Neural cell (in vitro differentiated cells): ENCODE measurements at regions not wholly inside any gene's neighbourhood (a gene's known extent, or its start where the extent isn't known, plus 50 kb on each side); places are given as distances from the start of the nearest gene placed in this dataset.

Experiments
- H2AFZ ChIP-seq: fragments of 200-600, 300-800 bp; sonication (generic), shearing (Covaris generic); 2 replicates; pipeline ENCODE4 v1.6.0; 2014; ENCODE audit warnings: low read depth, mild to moderate bottlenecking, antibody characterized with exemption, low read length, moderate library complexity
- H3F3A ChIP-seq: fragments of 200-600 bp; shearing (Covaris generic); 2 replicates; pipeline ENCODE4 v1.6.1; 2016; ENCODE audit warnings: mild to moderate bottlenecking, moderate library complexity, mixed read lengths, antibody characterized with exemption, low read length; ENCODE audit not compliant: insufficient read depth, poor library complexity, severe bottlenecking
- H3K27ac ChIP-seq: fragments of 200-600, 300-800 bp; sonication (generic), shearing (Covaris generic); 2 replicates; pipeline ENCODE4 v1.5.1; 2014; ENCODE audit warnings: mild to moderate bottlenecking, low read length, moderate library complexity
- H3K27me3 ChIP-seq: fragments of 300-800, 200-600 bp; sonication (generic), shearing (Covaris generic); 2 replicates; pipeline ENCODE4 v1.6.0; 2014; ENCODE audit warnings: mild to moderate bottlenecking, low read depth, low read length, moderate library complexity; ENCODE audit not compliant: insufficient read depth
- H3K36me3 ChIP-seq: fragments of 300-800, 200-600 bp; sonication (generic), shearing (Covaris generic); 2 replicates; pipeline ENCODE4 v1.5.1; 2014; ENCODE audit warnings: mild to moderate bottlenecking, antibody characterized with exemption, low read length, moderate library complexity; ENCODE audit not compliant: insufficient read depth
- H3K4me2 ChIP-seq: fragments of 300-800, 200-600 bp; sonication (generic), shearing (Covaris generic); 2 replicates; pipeline ENCODE4 v1.6.0; 2014; ENCODE audit warnings: mild to moderate bottlenecking, low read length
- H3K4me3 ChIP-seq: fragments of 300-800, 200-600 bp; sonication (generic), shearing (Covaris generic); 2 replicates; pipeline ENCODE4 v1.5.1; 2014; ENCODE audit warnings: mild to moderate bottlenecking, low read length, moderate library complexity
- H3K79me2 ChIP-seq: fragments of 200-600 bp; shearing (Covaris generic); replicated peaks from 2 replicates; pipeline ENCODE4 v1.6.0; 2014; ENCODE audit warnings: mild to moderate bottlenecking, low read length, moderate library complexity; ENCODE audit not compliant: insufficient read depth
- H3K9ac ChIP-seq: fragments of 300-800, 200-600 bp; sonication (generic), shearing (Covaris generic); 2 replicates; pipeline ENCODE4 v1.6.1; 2016; ENCODE audit warnings: mild to moderate bottlenecking, low read length, mixed read lengths
- H3K9me2 ChIP-seq: fragments of 200-600 bp; shearing (Covaris generic); 2 replicates; pipeline ENCODE4 v1.6.1; 2016; ENCODE audit warnings: mild to moderate bottlenecking, low read length, mixed read lengths; ENCODE audit not compliant: insufficient read depth
- H3K9me3 ChIP-seq: fragments of 200-600, 300-800 bp; sonication (generic), shearing (Covaris generic); 2 replicates; pipeline ENCODE4 v1.6.1; 2016; ENCODE audit warnings: mild to moderate bottlenecking, mixed run types, low read length, moderate library complexity, mixed read lengths
- H4K20me1 ChIP-seq: fragments of 200-600 bp; shearing (Covaris generic); 2 replicates; pipeline ENCODE4 v1.6.1; 2016; ENCODE audit warnings: mild to moderate bottlenecking, mixed run types; ENCODE audit not compliant: insufficient read depth
- EP300 ChIP-seq: fragments of 450-650 bp; conservative IDR thresholded peaks from 2 replicates; pipeline ENCODE4 v1.6.1; 2014; ENCODE audit warnings: antibody characterized with exemption, mild to moderate bottlenecking, moderate library complexity; ENCODE audit not compliant: poor library complexity, severe bottlenecking
- EZH2 ChIP-seq: fragments of 200-600, 300-800 bp; shearing (Covaris generic), sonication (generic); IDR thresholded peaks from 2 replicates; pipeline ENCODE4 v1.6.1; 2014; ENCODE audit warnings: antibody characterized with exemption, low read length, borderline replicate concordance, mild to moderate bottlenecking; ENCODE audit not compliant: insufficient read depth, poor library complexity, severe bottlenecking
- MXI1 ChIP-seq: fragments of 450-650 bp; conservative IDR thresholded peaks from 2 replicates; pipeline ENCODE4 v1.6.1; 2014; ENCODE audit warnings: antibody characterized with exemption, mild to moderate bottlenecking; ENCODE audit not compliant: poor library complexity, severe bottlenecking
- POLR2AphosphoS5 ChIP-seq: IDR thresholded peaks from 2 replicates; pipeline ENCODE4 v1.6.1; 2012
- RAD21 ChIP-seq: fragments of 450-650 bp; conservative IDR thresholded peaks from 2 replicates; pipeline ENCODE4 v1.6.1; 2014; ENCODE audit warnings: antibody characterized with exemption, mild to moderate bottlenecking, moderate library complexity
- SMC3 ChIP-seq: fragments of 450-650 bp; conservative IDR thresholded peaks from 2 replicates; pipeline ENCODE4 v1.6.1; 2014; ENCODE audit warnings: antibody characterized with exemption, mild to moderate bottlenecking, moderate library complexity; ENCODE audit not compliant: poor library complexity
- TAF1 ChIP-seq: IDR thresholded peaks from 2 replicates; pipeline ENCODE4 v1.6.1; 2012; ENCODE audit warnings: low read depth
- TF ChIP-seq, protein P1 (sequence below): IDR thresholded peaks from 2 replicates; pipeline ENCODE4 v1.6.1; 2012; ENCODE audit warnings: borderline replicate concordance
- TF ChIP-seq, protein P2 (sequence below): fragments of 450-650 bp; IDR thresholded peaks from 2 replicates; pipeline ENCODE4 v1.5.1; 2014; ENCODE audit warnings: antibody characterized with exemption, mild to moderate bottlenecking, moderate library complexity; ENCODE audit not compliant: poor library complexity, severe bottlenecking

DNA sequence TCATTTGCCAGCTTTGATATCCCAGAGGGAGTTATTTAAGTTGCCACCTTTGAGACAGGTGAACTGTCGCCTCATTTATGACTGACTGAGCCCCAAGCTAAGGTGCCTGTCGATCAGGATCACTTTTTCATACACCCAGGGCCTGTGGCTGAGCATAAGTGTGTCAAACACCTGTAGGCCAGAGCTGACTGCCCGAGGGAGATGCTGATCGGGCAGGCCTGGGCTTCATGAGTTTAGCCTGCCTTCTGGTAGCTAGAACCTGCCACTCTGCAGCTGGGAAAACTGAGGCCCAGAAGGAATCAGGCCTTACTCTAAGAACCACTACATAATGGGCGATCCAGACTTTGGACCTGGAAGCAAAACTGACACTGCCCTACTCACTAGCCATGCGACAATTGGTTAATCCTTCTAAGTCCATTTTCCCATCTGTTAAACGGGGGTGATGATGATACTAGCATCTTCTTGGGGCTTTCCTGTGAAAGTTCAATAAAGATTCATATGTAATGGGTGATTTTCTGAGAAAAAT lies 188.7 kb upstream of the GLI2 start:
- no peak overlapping the region for H3K4me2 ChIP-seq
- no peaks in the 10 kb centered on the region for H3K9me2 ChIP-seq
- H3K27me3 ChIP-seq: no peaks in the 10 kb centered on the region
- H4K20me1 ChIP-seq: no peaks in the 10 kb centered on the region
- H3F3A ChIP-seq: no peaks in the 10 kb centered on the region
- no peak overlapping the region for H2AFZ ChIP-seq
- no peak overlapping the region for H3K4me3 ChIP-seq
- H3K27ac ChIP-seq: no peak overlapping the region
- H3K79me2 ChIP-seq: no peaks in the 10 kb centered on the region
- TF ChIP-seq EP300 (no peak), EZH2 (no peak), RAD21 (no peak), MXI1 (no peak), POLR2AphosphoS5 (no peak), TAF1 (no peak), SMC3 (no peak)
- TF ChIP-seq, protein P1, sequence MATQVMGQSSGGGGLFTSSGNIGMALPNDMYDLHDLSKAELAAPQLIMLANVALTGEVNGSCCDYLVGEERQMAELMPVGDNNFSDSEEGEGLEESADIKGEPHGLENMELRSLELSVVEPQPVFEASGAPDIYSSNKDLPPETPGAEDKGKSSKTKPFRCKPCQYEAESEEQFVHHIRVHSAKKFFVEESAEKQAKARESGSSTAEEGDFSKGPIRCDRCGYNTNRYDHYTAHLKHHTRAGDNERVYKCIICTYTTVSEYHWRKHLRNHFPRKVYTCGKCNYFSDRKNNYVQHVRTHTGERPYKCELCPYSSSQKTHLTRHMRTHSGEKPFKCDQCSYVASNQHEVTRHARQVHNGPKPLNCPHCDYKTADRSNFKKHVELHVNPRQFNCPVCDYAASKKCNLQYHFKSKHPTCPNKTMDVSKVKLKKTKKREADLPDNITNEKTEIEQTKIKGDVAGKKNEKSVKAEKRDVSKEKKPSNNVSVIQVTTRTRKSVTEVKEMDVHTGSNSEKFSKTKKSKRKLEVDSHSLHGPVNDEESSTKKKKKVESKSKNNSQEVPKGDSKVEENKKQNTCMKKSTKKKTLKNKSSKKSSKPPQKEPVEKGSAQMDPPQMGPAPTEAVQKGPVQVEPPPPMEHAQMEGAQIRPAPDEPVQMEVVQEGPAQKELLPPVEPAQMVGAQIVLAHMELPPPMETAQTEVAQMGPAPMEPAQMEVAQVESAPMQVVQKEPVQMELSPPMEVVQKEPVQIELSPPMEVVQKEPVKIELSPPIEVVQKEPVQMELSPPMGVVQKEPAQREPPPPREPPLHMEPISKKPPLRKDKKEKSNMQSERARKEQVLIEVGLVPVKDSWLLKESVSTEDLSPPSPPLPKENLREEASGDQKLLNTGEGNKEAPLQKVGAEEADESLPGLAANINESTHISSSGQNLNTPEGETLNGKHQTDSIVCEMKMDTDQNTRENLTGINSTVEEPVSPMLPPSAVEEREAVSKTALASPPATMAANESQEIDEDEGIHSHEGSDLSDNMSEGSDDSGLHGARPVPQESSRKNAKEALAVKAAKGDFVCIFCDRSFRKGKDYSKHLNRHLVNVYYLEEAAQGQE: no peak
- TF ChIP-seq, protein P2, sequence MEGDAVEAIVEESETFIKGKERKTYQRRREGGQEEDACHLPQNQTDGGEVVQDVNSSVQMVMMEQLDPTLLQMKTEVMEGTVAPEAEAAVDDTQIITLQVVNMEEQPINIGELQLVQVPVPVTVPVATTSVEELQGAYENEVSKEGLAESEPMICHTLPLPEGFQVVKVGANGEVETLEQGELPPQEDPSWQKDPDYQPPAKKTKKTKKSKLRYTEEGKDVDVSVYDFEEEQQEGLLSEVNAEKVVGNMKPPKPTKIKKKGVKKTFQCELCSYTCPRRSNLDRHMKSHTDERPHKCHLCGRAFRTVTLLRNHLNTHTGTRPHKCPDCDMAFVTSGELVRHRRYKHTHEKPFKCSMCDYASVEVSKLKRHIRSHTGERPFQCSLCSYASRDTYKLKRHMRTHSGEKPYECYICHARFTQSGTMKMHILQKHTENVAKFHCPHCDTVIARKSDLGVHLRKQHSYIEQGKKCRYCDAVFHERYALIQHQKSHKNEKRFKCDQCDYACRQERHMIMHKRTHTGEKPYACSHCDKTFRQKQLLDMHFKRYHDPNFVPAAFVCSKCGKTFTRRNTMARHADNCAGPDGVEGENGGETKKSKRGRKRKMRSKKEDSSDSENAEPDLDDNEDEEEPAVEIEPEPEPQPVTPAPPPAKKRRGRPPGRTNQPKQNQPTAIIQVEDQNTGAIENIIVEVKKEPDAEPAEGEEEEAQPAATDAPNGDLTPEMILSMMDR: no peak
- no peaks in the 10 kb centered on the region for H3K9me3 ChIP-seq
- no peak overlapping the region for H3K9ac ChIP-seq
- no peaks in the 10 kb centered on the region for H3K36me3 ChIP-seq

DNA sequence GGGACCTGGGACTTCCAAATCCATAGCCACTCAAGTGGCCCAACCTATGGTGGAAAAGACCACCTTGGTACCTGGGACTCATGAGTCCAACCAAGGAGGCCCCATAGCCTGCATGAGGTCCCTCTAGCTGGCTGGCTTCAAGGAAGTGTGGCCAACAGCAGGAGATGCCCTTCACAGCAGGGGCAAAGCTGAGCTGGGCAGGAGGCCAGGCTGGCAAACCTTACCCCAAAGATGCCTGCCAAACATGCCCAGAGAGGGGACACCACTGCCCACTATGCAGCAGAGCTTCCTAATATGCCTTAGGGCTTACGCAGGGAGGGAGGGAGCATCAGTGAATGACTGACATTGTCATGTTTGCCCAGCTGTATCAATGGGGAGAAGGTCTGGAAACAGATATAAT lies 188.0 kb upstream of the GLI2 start:
- Histone ChIP-seq H3K79me2 (no peaks in the 10 kb centered on the region), H3K9ac (no peak overlapping the region), H3K27ac (no peak overlapping the region), H3K27me3 (peaks cover 3% of the 10 kb centered on the region), H3F3A (no peaks in the 10 kb centered on the region), H2AFZ (no peak overlapping the region), H3K9me2 (no peaks in the 10 kb centered on the region), H4K20me1 (no peaks in the 10 kb centered on the region), H3K4me3 (no peak overlapping the region), H3K36me3 (no peaks in the 10 kb centered on the region), H3K9me3 (no peaks in the 10 kb centered on the region), H3K4me2 (no peak overlapping the region)
- TF ChIP-seq MXI1 (no peak), EP300 (no peak), EZH2 (no peak), TAF1 (no peak), POLR2AphosphoS5 (no peak), SMC3 (no peak), RAD21 (no peak)
- TF ChIP-seq, protein P1: no peak
- TF ChIP-seq, protein P2: no peak
